Panc1 (cell line): ENCODE measurements at regions not wholly inside any gene's neighbourhood (a gene's known extent, or its start where the extent isn't known, plus 50 kb on each side); places are given as distances from the start of the nearest gene placed in this dataset.

Experiments used
- CTCF ChIP-seq: fragments of 450-650 bp; IDR thresholded peaks from 2 replicates; pipeline ENCODE4 v1.5.1; 2017; ENCODE audit warnings: mild to moderate bottlenecking
- POLR2AphosphoS5 ChIP-seq: IDR thresholded peaks from 2 replicates; pipeline ENCODE4 v1.6.1; 2012; ENCODE audit warnings: mild to moderate bottlenecking, low read depth, low read length, moderate library complexity

- TF ChIP-seq POLR2AphosphoS5 (no peak), CTCF (no peak)
These were observed 1237.9 kb downstream of the ROBO2 start for GRCh38 chr3:78277801-78278200.
